Skeletal muscle satellite cell (primary cell): ENCODE measurements at regions not wholly inside any gene's neighbourhood (a gene's known extent, or its start where the extent isn't known, plus 50 kb on each side); places are given as distances from the start of the nearest gene placed in this dataset.

Source experiments
- H3K27me3 ChIP-seq: 2 replicates; pipeline ENCODE4 v1.7.0; 2013; ENCODE audit warnings: low read length; ENCODE audit not compliant: control insufficient read depth, insufficient read depth
- H3K36me3 ChIP-seq: 2 replicates; pipeline ENCODE4 v1.7.0; 2013; ENCODE audit warnings: mild to moderate bottlenecking, control low read depth, low read length; ENCODE audit not compliant: insufficient read depth
- H3K4me1 ChIP-seq: 2 replicates; pipeline ENCODE4 v1.7.0; 2013; ENCODE audit warnings: low read length; ENCODE audit not compliant: control insufficient read depth, insufficient read depth
- H3K4me2 ChIP-seq: 2 replicates; pipeline ENCODE4 v1.7.0; 2013; ENCODE audit warnings: mild to moderate bottlenecking, low read length
- H3K4me3 ChIP-seq: 2 replicates; pipeline ENCODE4 v1.7.0; 2013; ENCODE audit warnings: low read length
- H3K9ac ChIP-seq: 2 replicates; pipeline ENCODE4 v1.7.0; 2013; ENCODE audit warnings: mild to moderate bottlenecking, low read depth, low read length, moderate library complexity
- H3K9me3 ChIP-seq: replicated peaks from 2 replicates; pipeline ENCODE4 v1.7.0; 2013; ENCODE audit warnings: mild to moderate bottlenecking, control low read depth, low read length

GRCh38 chr3:10762611-10763247 is 53.3 kb upstream of the SLC6A11 start:
- no peak overlapping the region for H3K4me2 ChIP-seq
- no peaks in the 10 kb centered on the region for H3K9me3 ChIP-seq
- no peaks in the 10 kb centered on the region for H3K4me1 ChIP-seq
- H3K36me3 ChIP-seq = no peaks in the 10 kb centered on the region
- peaks cover 28% of the 10 kb centered on the region for H3K27me3 ChIP-seq
- H3K9ac ChIP-seq = no peak overlapping the region
- H3K4me3 ChIP-seq = no peak overlapping the region

- Histone ChIP-seq H3K36me3 (no peaks in the 10 kb centered on the region), H3K4me3 (no peak overlapping the region), H3K4me1 (no peaks in the 10 kb centered on the region), H3K4me2 (no peak overlapping the region), H3K27me3 (peaks cover 28% of the 10 kb centered on the region), H3K9ac (no peak overlapping the region), H3K9me3 (no peaks in the 10 kb centered on the region)
Observed at GRCh38 chr3:10763248-10763620, 52.8 kb upstream of the SLC6A11 start.

GRCh38 chr3:10763817-10764258 is 52.2 kb upstream of the SLC6A11 start:
- no peaks in the 10 kb centered on the region for H3K9me3 ChIP-seq
- H3K4me1 ChIP-seq = no peaks in the 10 kb centered on the region
- no peak overlapping the region for H3K9ac ChIP-seq
- H3K27me3 ChIP-seq = peaks cover 28% of the 10 kb centered on the region
- no peaks in the 10 kb centered on the region for H3K36me3 ChIP-seq
- no peak overlapping the region for H3K4me3 ChIP-seq
- no peak overlapping the region for H3K4me2 ChIP-seq

GRCh38 chr3:10764259-10765051 is 51.6 kb upstream of the SLC6A11 start:
- Histone ChIP-seq H3K4me3 (no peak overlapping the region), H3K4me2 (no peak overlapping the region), H3K9ac (no peak overlapping the region), H3K27me3 (peaks cover 28% of the 10 kb centered on the region), H3K4me1 (no peaks in the 10 kb centered on the region), H3K36me3 (no peaks in the 10 kb centered on the region), H3K9me3 (no peaks in the 10 kb centered on the region)

GRCh38 chr3:10766049-10766705 is 49.9 kb upstream of the SLC6A11 start:
- Histone ChIP-seq H3K9me3 (no peaks in the 10 kb centered on the region), H3K4me3 (no peak overlapping the region), H3K27me3 (peaks cover 26% of the 10 kb centered on the region), H3K4me1 (no peaks in the 10 kb centered on the region), H3K36me3 (no peaks in the 10 kb centered on the region), H3K9ac (no peak overlapping the region), H3K4me2 (no peak overlapping the region)
